ENCODE measurements at regions not wholly inside any gene's neighbourhood (a gene's known extent, or its start where the extent isn't known, plus 50 kb on each side); places are given as distances from the start of the nearest gene placed in this dataset.
"Not testable (repeated sequence)": the region's sequence is repeated elsewhere in the genome, so short reads cannot be mapped to it uniquely, and the experiment has no call there.

- no peak for DNase-seq (ENCODE audit: low spot score)
Observed at GRCh38 chr2:124967325-124967724, 942.2 kb downstream of the CNTNAP5 start.

- no peak for DNase-seq (ENCODE audit: low spot score)
Observed at GRCh38 chr2:124970030-124970429, 944.9 kb downstream of the CNTNAP5 start.

DNA sequence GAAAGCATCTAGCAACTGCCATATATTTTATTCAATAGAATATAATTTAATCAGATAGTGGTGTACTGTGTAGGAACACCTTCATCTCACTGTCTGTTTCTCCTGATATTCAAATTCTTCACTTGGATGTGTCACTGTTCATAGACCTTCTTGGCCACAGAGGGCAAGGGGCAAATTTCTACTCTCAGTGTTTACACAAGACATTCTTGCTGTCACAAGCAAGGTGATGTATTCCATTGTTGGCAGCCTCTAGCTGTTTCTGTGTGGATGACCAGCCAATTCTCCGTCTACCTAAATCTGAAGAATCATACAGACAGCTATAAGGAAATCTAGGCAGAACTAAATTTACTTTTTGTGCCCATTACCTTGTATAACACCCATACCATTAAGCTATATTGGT lies 948.3 kb downstream of the CNTNAP5 start:
- DNase-seq (ENCODE audit: low spot score), result no peak

DNA sequence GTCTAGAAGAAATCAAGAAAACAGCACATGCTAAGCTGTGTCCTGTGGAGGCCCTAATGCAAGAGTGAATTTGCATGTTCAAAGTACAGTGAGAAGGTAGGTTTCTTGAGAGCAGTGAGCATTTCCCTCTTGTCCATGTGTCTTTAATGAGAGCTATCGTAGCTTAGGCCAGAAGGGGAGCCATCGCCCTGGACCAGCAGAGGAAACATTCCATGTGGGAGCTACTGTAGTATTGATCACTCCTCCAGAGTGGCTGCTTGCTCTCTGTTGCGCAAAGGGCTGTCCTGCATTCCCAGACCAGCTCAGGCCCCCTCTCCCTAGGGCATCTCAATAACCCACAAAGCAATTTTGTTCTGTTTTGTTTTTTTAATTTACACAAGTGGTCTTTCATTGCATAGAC lies 950.1 kb downstream of the CNTNAP5 start:
- DNase-seq (ENCODE audit: low spot score), result no peak

DNA sequence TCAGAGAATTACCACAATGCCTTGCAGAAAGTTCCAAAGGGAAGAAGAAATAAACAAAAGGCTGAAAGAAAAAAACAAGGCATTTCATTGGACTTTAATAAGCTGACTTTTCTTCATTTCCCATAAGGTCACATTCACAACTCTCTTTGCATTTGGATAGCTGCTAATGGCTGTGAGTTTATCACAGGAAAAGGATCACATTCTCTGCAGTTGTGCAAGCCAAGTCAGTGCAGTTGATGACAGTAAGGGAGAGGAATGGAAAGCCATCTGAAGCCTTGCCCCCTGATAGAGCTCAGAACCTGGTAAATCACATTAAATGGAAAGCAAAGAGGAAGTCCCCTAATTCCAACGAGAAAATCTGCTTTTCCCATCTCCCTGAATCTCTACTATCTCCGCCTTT lies 950.6 kb downstream of the CNTNAP5 start:
- DNase-seq (ENCODE audit: low spot score), result no peak

- DNase-seq (ENCODE audit: low spot score), result no peak
Observed at GRCh38 chr2:124978597-124978996, 953.5 kb downstream of the CNTNAP5 start.

GRCh38 chr2:124983595-124983994 lies 958.5 kb downstream of the CNTNAP5 start:
- DNase-seq (ENCODE audit: low spot score), result no peak

GRCh38 chr2:124985270-124985669 lies 960.2 kb downstream of the CNTNAP5 start:
- no peak for DNase-seq (ENCODE audit: low spot score)

GRCh38 chr2:124986136-124986535 lies 961.0 kb downstream of the CNTNAP5 start:
- DNase-seq (ENCODE audit: low spot score), result no peak

GRCh38 chr2:124986870-124987269 lies 961.8 kb downstream of the CNTNAP5 start:
- not testable (repeated sequence) for DNase-seq (ENCODE audit: low spot score)

- DNase-seq (ENCODE audit: low spot score), result not testable (repeated sequence)
Observed at GRCh38 chr2:124987436-124987835, 962.3 kb downstream of the CNTNAP5 start.

GRCh38 chr2:124988111-124988510 lies 963.0 kb downstream of the CNTNAP5 start:
- no peak for DNase-seq (ENCODE audit: low spot score)

GRCh38 chr2:124988794-124989193 lies 963.7 kb downstream of the CNTNAP5 start:
- DNase-seq (ENCODE audit: low spot score), result no peak

GRCh38 chr2:124993809-124994208 lies 968.7 kb downstream of the CNTNAP5 start:
- DNase-seq (ENCODE audit: low spot score), result no peak

- no peak for DNase-seq (ENCODE audit: low spot score)
Observed at GRCh38 chr2:124995185-124995912, 970.3 kb downstream of the CNTNAP5 start.

DNA sequence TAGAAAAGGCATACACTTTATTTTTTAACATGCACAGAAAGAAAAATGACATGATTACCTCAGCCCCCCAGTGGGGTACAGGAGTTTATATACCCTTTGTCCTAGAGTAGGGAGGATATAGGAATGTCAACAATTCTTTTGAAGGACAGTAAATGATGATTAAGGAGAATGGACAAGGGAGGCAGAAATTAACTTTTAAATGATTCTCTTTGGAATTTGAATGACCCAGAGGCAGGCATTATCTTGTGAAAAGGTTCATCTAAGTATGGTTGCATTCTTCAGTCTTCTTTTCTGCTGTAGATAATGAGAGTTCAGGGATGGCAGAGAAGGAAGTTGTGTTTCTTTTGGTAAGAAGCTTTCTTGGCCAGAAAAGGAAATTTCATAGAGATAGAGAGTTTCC lies 971.3 kb downstream of the CNTNAP5 start:
- DNase-seq (ENCODE audit: low spot score), result no peak

DNA sequence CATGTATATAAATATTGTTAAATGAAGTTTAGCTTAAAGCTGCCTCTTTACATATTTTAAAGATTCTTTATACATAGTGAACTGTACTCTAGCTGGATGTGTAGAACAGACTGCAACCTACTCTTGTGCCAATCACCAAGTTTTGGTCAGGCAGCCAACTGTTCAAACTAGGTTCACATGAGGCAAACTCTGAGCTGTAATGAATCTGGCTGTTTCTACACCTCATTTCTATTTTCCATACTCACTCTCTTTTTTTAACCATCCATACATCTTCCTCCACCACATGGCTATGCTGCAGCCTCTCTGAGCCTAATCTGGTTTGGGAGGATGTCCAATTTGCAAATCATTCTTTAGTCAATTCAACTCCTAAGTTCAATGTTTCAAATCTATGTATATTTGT lies 974.8 kb downstream of the CNTNAP5 start:
- DNase-seq (ENCODE audit: low spot score), result no peak

- no peak for DNase-seq (ENCODE audit: low spot score)
Observed at GRCh38 chr2:125004106-125004800, 979.2 kb downstream of the CNTNAP5 start.

DNA sequence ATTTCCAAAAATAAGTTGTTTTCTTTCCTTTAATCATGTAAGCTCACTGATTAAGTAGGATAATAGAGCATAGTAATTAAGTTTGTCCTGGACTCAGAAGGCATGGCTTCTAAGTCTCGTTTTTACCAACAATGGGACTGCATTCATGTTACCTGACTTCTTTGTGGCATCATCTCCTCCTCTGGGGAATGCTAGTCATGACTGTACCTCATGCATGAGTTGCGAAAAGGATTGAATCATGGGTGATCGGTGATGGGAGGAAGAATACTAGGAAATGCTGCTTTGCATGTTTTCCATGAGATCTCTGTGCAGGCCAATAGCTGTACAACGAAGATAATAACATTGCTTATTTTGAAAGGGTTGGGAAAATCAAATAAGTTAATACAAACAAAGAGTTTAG lies 981.6 kb downstream of the CNTNAP5 start:
- no peak for DNase-seq (ENCODE audit: low spot score)

DNA sequence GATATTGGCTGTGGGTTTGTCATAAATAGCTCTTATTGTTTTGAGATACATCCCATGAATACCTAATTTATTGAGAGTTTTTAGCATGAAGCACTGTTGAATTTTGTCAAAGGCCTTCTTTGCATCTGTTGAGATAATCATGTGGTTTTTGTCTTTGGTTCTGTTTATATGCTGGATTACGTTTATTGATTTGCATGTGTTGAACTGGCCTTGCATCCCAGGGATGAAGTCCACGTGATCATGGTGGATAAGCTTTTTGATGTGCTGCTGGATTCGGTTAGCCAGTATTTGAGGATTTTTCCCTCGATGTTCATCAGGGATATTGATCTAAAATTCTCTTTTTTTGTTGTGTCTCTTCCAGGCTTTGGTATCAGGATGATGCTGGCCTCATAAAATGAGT lies 1003.6 kb downstream of the CNTNAP5 start:
- DNase-seq (ENCODE audit: low spot score), result not testable (repeated sequence)

DNA sequence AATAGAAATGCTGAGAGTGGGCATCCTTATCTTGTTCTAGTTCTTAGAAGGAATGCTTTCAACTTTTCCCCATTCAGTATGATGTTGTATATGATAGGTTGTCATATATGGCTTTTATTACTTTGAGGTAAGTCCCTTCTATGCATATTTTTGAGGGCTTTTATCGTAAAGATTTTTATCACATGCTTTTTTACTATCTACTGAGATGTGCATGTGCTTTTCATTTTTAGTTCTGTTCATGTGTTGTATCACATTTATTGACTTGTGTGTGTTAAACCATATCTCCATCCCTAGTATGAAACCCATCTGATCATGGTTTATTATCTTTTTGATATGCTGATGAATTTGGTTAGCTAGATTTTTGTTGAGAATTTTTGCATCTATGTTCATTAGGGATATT lies 1008.8 kb downstream of the CNTNAP5 start:
- DNase-seq (ENCODE audit: low spot score), result no peak

- DNase-seq (ENCODE audit: low spot score), result no peak
Observed at GRCh38 chr2:125037135-125037653, 1012.1 kb downstream of the CNTNAP5 start.

DNA sequence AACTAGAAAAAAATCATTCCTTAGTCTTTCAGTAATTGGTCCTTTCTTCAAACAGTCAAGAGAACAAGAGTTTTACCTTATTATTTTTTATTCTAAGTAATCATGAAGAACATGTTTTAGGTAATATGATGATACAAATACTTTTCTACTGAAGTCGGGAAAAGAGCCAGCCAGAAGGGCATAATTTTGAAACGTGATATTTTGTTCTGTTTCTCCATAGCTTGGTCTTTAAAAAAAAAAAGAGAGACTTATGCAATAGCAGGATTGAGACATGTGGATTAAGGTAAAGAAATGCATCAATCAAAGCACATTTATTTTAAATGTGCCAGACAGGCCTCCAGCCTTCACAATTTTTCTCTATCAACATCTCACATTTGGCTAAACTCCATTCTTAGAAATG lies 1016.8 kb downstream of the CNTNAP5 start:
- DNase-seq (ENCODE audit: low spot score), result no peak

DNA sequence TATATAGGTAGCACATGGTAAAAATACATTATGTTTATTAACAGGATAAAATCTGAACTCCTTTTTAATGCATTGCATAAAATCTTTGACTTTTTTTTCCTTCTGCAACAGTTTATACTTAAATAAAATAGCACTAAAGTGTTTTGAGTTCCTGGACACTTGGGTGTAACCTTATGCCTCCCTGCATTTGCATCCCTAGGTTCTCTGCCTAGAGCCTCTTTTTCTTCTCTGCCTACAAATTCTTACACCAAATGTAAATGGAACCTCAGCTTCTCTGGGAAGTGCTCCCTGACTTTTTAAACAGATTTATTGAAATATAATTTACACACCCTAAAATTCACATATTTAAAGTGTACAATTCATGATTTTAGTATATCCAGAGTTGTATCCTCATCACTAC lies 1017.6 kb downstream of the CNTNAP5 start:
- no peak for DNase-seq (ENCODE audit: low spot score)

All from germinal center (tissue), 1 donor.